IPS-20b (cell line): ENCODE measurements at regions not wholly inside any gene's neighbourhood (a gene's known extent, or its start where the extent isn't known, plus 50 kb on each side); places are given as distances from the start of the nearest gene placed in this dataset.

Source experiments
- H3K27ac ChIP-seq: one replicate; pipeline ENCODE4 v1.5.1; 2013; ENCODE audit warnings: low read length
- H3K27me3 ChIP-seq: 2 replicates; pipeline ENCODE4 v1.6.1; 2013; ENCODE audit warnings: mild to moderate bottlenecking, low read length, inconsistent platforms; ENCODE audit not compliant: insufficient read depth
- H3K36me3 ChIP-seq: 2 replicates; pipeline ENCODE4 v1.6.1; 2013; ENCODE audit warnings: low read depth, mild to moderate bottlenecking, inconsistent platforms, low read length, moderate library complexity; ENCODE audit not compliant: insufficient read depth
- H3K4me1 ChIP-seq: 2 replicates; pipeline ENCODE4 v1.6.1; 2013; ENCODE audit warnings: mild to moderate bottlenecking, control low read depth, inconsistent platforms, low read length, moderate library complexity; ENCODE audit not compliant: insufficient read depth
- H3K4me3 ChIP-seq: 2 replicates; pipeline ENCODE4 v1.5.1; 2013; ENCODE audit warnings: mild to moderate bottlenecking, low read length, inconsistent platforms
- H3K9ac ChIP-seq: 2 replicates; pipeline ENCODE4 v1.6.1; 2013; ENCODE audit warnings: low read depth, mild to moderate bottlenecking, inconsistent platforms, low read length, moderate library complexity
- H3K9me3 ChIP-seq: 2 replicates; pipeline ENCODE4 v1.6.1; 2013; ENCODE audit warnings: mild to moderate bottlenecking, low read depth, low read length, inconsistent platforms; ENCODE audit not compliant: insufficient read depth

- no peaks in the 10 kb centered on the region for H3K9me3 ChIP-seq
- no peaks in the 10 kb centered on the region for H3K36me3 ChIP-seq
- H3K4me3 ChIP-seq = no peak overlapping the region
- no peaks in the 10 kb centered on the region for H3K27me3 ChIP-seq
- H3K27ac ChIP-seq = no peak overlapping the region
- no peak overlapping the region for H3K9ac ChIP-seq
- peaks cover 4% of the 10 kb centered on the region; the same call in 1 of the 2 replicates for H3K4me1 ChIP-seq
These were observed 355.6 kb downstream of the PRDM2 start for GRCh38 chr1:14055442-14056223.

DNA sequence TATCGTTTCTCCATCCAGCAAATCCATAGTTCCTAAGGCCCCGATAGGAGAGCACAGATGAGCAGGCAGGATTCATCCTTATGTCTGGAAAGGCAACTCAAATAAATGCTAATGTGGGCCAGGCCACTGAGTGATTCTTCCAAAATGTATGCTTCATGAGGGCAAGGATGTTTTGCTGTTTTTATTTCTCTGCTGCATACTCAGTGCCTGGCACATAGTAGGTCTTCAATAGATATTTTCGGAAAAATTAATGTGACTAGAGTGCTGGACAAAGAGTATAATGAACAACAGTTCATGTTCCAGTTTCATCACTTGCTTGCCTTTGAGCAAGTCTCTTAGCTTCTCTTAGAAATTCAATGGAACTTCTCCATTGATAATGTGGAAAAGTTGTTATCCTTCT is 357.7 kb downstream of the PRDM2 start:
- H3K4me3 ChIP-seq = no peak overlapping the region
- peaks cover 4% of the 10 kb centered on the region; the same call in 1 of the 2 replicates for H3K4me1 ChIP-seq
- no peaks in the 10 kb centered on the region for H3K36me3 ChIP-seq
- H3K27me3 ChIP-seq = no peaks in the 10 kb centered on the region
- H3K27ac ChIP-seq = no peak overlapping the region
- no peak overlapping the region for H3K9ac ChIP-seq
- H3K9me3 ChIP-seq = no peaks in the 10 kb centered on the region

- H3K36me3 ChIP-seq = no peaks in the 10 kb centered on the region
These were observed 361.2 kb downstream of the PRDM2 start for GRCh38 chr1:14061204-14061603.

GRCh38 chr1:14061722-14062121 is 361.7 kb downstream of the PRDM2 start:
- Histone ChIP-seq H3K9ac (no peak overlapping the region), H3K27me3 (no peaks in the 10 kb centered on the region), H3K9me3 (no peaks in the 10 kb centered on the region), H3K4me3 (no peak overlapping the region), H3K27ac (no peak overlapping the region), H3K4me1 (no peaks in the 10 kb centered on the region), H3K36me3 (no peaks in the 10 kb centered on the region)

More at GRCh38 chr1:14061204-14061603, 361.2 kb downstream of the PRDM2 start:
- H3K9ac ChIP-seq = no peak overlapping the region
- H3K4me1 ChIP-seq = no peaks in the 10 kb centered on the region
- H3K27me3 ChIP-seq = no peaks in the 10 kb centered on the region
- H3K9me3 ChIP-seq = no peaks in the 10 kb centered on the region
- H3K4me3 ChIP-seq = no peak overlapping the region
- H3K27ac ChIP-seq = no peak overlapping the region

GRCh38 chr1:14062669-14063068 is 362.7 kb downstream of the PRDM2 start:
- no peak overlapping the region for H3K4me3 ChIP-seq
- H3K27ac ChIP-seq = no peak overlapping the region
- H3K4me1 ChIP-seq = no peaks in the 10 kb centered on the region
- no peaks in the 10 kb centered on the region for H3K27me3 ChIP-seq
- no peaks in the 10 kb centered on the region for H3K9me3 ChIP-seq
- H3K9ac ChIP-seq = no peak overlapping the region
- H3K36me3 ChIP-seq = no peaks in the 10 kb centered on the region

- H3K4me1 ChIP-seq = no peaks in the 10 kb centered on the region
- no peaks in the 10 kb centered on the region for H3K9me3 ChIP-seq
- no peaks in the 10 kb centered on the region for H3K27me3 ChIP-seq
- H3K4me3 ChIP-seq = no peak overlapping the region
- H3K9ac ChIP-seq = no peak overlapping the region
- H3K27ac ChIP-seq = no peak overlapping the region
- H3K36me3 ChIP-seq = no peaks in the 10 kb centered on the region
These were observed 364.9 kb downstream of the PRDM2 start for GRCh38 chr1:14064649-14065442.

- Histone ChIP-seq H3K27me3 (no peaks in the 10 kb centered on the region), H3K4me1 (no peaks in the 10 kb centered on the region), H3K9ac (no peak overlapping the region), H3K9me3 (no peaks in the 10 kb centered on the region), H3K27ac (no peak overlapping the region), H3K4me3 (no peak overlapping the region), H3K36me3 (no peaks in the 10 kb centered on the region)
These were observed 365.5 kb downstream of the PRDM2 start for GRCh38 chr1:14065486-14065885.

GRCh38 chr1:14067036-14067435 is 367.0 kb downstream of the PRDM2 start:
- H3K36me3 ChIP-seq = no peaks in the 10 kb centered on the region
- no peak overlapping the region for H3K27ac ChIP-seq
- H3K27me3 ChIP-seq = no peaks in the 10 kb centered on the region; the same call in 1 of the 2 replicates
- no peaks in the 10 kb centered on the region for H3K9me3 ChIP-seq
- no peak overlapping the region for H3K9ac ChIP-seq
- no peaks in the 10 kb centered on the region for H3K4me1 ChIP-seq
- H3K4me3 ChIP-seq = no peak overlapping the region

GRCh38 chr1:14067711-14068110 is 367.7 kb downstream of the PRDM2 start:
- Histone ChIP-seq H3K9me3 (no peaks in the 10 kb centered on the region), H3K36me3 (no peaks in the 10 kb centered on the region), H3K4me3 (no peak overlapping the region), H3K27me3 (no peaks in the 10 kb centered on the region; the same call in 1 of the 2 replicates), H3K4me1 (no peaks in the 10 kb centered on the region), H3K9ac (no peak overlapping the region), H3K27ac (no peak overlapping the region)

DNA sequence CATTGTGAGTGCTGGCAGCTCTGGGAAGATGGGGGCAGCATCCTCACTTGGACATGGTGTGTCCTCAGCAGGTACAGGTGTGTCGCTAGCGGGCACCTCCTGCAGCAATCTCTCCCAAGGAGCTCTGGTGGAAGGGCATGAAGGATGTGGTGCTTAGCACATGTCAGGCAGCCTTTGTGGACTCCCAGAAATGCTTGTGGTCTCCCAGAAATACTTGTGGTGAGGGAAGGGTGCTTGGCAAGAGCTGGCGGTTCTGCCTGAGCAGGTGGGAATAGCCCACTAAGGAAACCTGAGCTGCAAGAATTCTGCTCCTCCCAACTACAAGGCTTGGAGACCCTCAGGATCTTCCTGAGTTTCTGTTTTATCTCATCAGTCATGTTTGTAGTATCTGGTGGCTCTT is 371.6 kb downstream of the PRDM2 start:
- H3K4me1 ChIP-seq = no peaks in the 10 kb centered on the region
- H3K36me3 ChIP-seq = no peaks in the 10 kb centered on the region
- no peak overlapping the region for H3K9ac ChIP-seq
- H3K9me3 ChIP-seq = no peaks in the 10 kb centered on the region
- H3K27me3 ChIP-seq = no peaks in the 10 kb centered on the region; the same call in 1 of the 2 replicates
- no peak overlapping the region for H3K4me3 ChIP-seq
- H3K27ac ChIP-seq = no peak overlapping the region

GRCh38 chr1:14080653-14081052 is 380.7 kb downstream of the PRDM2 start:
- Histone ChIP-seq H3K4me3 (no peak overlapping the region), H3K4me1 (0 out of 2 replicates have a peak, but pooled peaks cover 3% of the 10 kb centered on the region), H3K36me3 (no peaks in the 10 kb centered on the region), H3K9ac (no peak overlapping the region), H3K27me3 (no peaks in the 10 kb centered on the region), H3K9me3 (no peaks in the 10 kb centered on the region), H3K27ac (no peak overlapping the region)

DNA sequence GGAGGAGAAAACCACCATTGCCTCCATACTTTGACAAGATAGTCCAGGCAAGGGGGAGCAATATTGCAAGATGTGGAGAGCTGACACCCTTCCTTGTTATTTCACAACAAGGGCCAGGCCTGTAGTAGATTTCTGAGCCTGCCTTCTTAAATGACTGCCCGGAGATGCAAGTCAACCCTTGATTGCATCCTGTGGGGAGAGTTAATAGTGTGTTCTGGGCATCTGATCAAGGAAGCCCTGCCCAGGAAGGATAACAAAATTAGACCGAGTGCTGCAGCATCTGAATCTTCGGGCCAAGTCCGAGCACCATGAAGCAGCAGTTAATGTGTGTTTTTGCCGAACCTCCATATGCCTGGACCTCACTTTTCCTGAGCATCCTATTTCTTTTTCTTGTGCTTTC is 382.3 kb downstream of the PRDM2 start:
- no peaks in the 10 kb centered on the region for H3K36me3 ChIP-seq
- no peak overlapping the region for H3K27ac ChIP-seq
- no peak overlapping the region for H3K4me3 ChIP-seq
- H3K9me3 ChIP-seq = no peaks in the 10 kb centered on the region
- no peaks in the 10 kb centered on the region for H3K27me3 ChIP-seq
- no peak overlapping the region for H3K9ac ChIP-seq
- 0 out of 2 replicates have a peak, but pooled peaks cover 3% of the 10 kb centered on the region for H3K4me1 ChIP-seq
